Upper lobe of left lung (tissue), 4 donors: ENCODE measurements at regions not wholly inside any gene's neighbourhood (a gene's known extent, or its start where the extent isn't known, plus 50 kb on each side); places are given as distances from the start of the nearest gene placed in this dataset.

ENCODE experiments used
- POLR2AphosphoS5 ChIP-seq, 2 donors: sonication (generic); formaldehyde crosslinking; IDR thresholded peaks; one replicate each; pipeline ENCODE4 v1.5.1; 2017; ENCODE audit warnings: antibody characterized with exemption in 2 of 2
- TF ChIP-seq, protein P1 (sequence below), 6 experiments: fragments of 450-650 bp in 4 of 6; fragments of 200-600 bp in 2 of 6; sonication (generic) in 2 of 6; IDR thresholded peaks; one replicate each; pipeline ENCODE4 v1.5.1; 2016 to 2019; ENCODE audit warnings: antibody characterized with exemption in 6 of 6

DNA sequence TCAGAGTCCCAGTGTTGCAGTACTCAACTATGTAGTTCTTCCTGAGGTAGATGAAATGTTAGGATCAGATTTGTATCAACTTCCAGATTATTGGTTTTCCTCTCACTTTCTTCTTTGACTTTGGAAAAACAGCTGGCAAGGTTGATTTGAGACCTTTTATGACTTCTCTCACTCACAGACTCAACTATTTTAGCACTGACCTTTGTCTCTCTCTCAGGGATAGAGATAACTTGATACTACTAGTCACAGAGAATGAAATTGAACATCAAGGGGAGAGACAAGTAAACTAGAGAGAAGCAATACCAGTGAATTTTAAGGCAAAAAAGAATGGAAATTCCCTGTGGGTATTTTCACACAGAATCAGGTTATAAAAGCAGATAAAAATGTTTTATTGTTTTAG lies 159.7 kb upstream of the B3GALT2 start:
- TF ChIP-seq, protein P1, sequence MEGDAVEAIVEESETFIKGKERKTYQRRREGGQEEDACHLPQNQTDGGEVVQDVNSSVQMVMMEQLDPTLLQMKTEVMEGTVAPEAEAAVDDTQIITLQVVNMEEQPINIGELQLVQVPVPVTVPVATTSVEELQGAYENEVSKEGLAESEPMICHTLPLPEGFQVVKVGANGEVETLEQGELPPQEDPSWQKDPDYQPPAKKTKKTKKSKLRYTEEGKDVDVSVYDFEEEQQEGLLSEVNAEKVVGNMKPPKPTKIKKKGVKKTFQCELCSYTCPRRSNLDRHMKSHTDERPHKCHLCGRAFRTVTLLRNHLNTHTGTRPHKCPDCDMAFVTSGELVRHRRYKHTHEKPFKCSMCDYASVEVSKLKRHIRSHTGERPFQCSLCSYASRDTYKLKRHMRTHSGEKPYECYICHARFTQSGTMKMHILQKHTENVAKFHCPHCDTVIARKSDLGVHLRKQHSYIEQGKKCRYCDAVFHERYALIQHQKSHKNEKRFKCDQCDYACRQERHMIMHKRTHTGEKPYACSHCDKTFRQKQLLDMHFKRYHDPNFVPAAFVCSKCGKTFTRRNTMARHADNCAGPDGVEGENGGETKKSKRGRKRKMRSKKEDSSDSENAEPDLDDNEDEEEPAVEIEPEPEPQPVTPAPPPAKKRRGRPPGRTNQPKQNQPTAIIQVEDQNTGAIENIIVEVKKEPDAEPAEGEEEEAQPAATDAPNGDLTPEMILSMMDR (IDR thresholded peaks at IDR 0.05), result no peak
- TF ChIP-seq POLR2AphosphoS5 (IDR thresholded peaks at IDR 0.05), result no peak
